Stomach (tissue), 4 donors: ENCODE measurements at regions not wholly inside any gene's neighbourhood (a gene's known extent, or its start where the extent isn't known, plus 50 kb on each side); places are given as distances from the start of the nearest gene placed in this dataset.

ENCODE experiments used
- CTCF ChIP-seq, 7 experiments: fragments of 450-650 bp in 4 of 7; fragments of 200-600 bp in 3 of 7; sonication (generic) in 3 of 7; IDR thresholded peaks; one replicate each; pipeline ENCODE4 v1.5.1; 2016 to 2019; ENCODE audit warnings: antibody characterized with exemption in 7 of 7, control low read depth in 2 of 7, mild to moderate bottlenecking in 1 of 7
- POLR2AphosphoS5 ChIP-seq, 3 donors: sonication (generic); formaldehyde crosslinking; IDR thresholded peaks; one replicate each; pipeline ENCODE4 v1.6.1; 2016; ENCODE audit warnings: antibody characterized with exemption in 3 of 3

- TF ChIP-seq CTCF (IDR thresholded peaks at IDR 0.05) = no peak
- TF ChIP-seq POLR2AphosphoS5 (IDR thresholded peaks at IDR 0.05) = no peak
These were observed 61.5 kb upstream of the SERP2 start for GRCh38 chr13:44312131-44312530.
